PC-9 (cell line): ENCODE measurements at regions not wholly inside any gene's neighbourhood (a gene's known extent, or its start where the extent isn't known, plus 50 kb on each side); places are given as distances from the start of the nearest gene placed in this dataset.

Experiments
- BruUV-seq: library from RNA; stranded (reverse); fragments of 400-500 nt; replicated peaks from 2 replicates; lab custom pipeline; 2021; lab: Mats Ljungman, UMichigan
- CTCF ChIA-PET: fragments of 300-600 bp; sonication (Branson Sonifier 250); formaldehyde crosslinking; loops from one replicate; lab custom pipeline; 2022; ENCODE audit warnings: antibody characterized with exemption; lab: Charles Lee
- POLR2A ChIA-PET: fragments of 300-600 bp; sonication (Branson Sonifier 250); formaldehyde crosslinking; loops from one replicate; lab custom pipeline; 2022; ENCODE audit warnings: antibody characterized with exemption; ENCODE audit not compliant: unreplicated experiment; lab: Charles Lee
- DNase-seq, 2 experiments: peaks; one replicate each; pipeline versions ENCODE4 v3.0.0 to v3.0.0-alpha.2; 2015 to 2022; ENCODE audit warnings: mixed read lengths in 1 of 2
- H2AFZ ChIP-seq: fragments of 200-600 bp; sonication (generic); 2 replicates; pipeline ENCODE4 v1.8.1; 2017; ENCODE audit warnings: antibody characterized with exemption
- H3F3A ChIP-seq: fragments of 200-600 bp; sonication (generic); 2 replicates; pipeline ENCODE4 v1.8.1; 2017; ENCODE audit warnings: antibody characterized with exemption, mild to moderate bottlenecking, low read depth; ENCODE audit not compliant: insufficient read depth
- H3K27ac ChIP-seq: fragments of 200-600 bp; sonication (generic); 2 replicates; pipeline ENCODE4 v1.6.1; 2016; ENCODE audit warnings: mixed run types
- H3K27me3 ChIP-seq: fragments of 200-600 bp; sonication (generic); 2 replicates; pipeline ENCODE4 v1.6.1; 2016; ENCODE audit warnings: low read depth, mixed run types; ENCODE audit not compliant: insufficient read depth
- H3K36me3 ChIP-seq: fragments of 200-600 bp; sonication (generic); 2 replicates; pipeline ENCODE4 v1.6.1; 2016; ENCODE audit warnings: low read depth, mixed run types
- H3K4me1 ChIP-seq: fragments of 200-600 bp; sonication (generic); replicated peaks from 2 replicates; pipeline ENCODE4 v1.6.1; 2016; ENCODE audit warnings: mixed run types; ENCODE audit not compliant: insufficient read depth
- H3K4me2 ChIP-seq: fragments of 200-600 bp; sonication (generic); 2 replicates; pipeline ENCODE4 v1.6.1; 2017; ENCODE audit warnings: mixed run types
- H3K4me3 ChIP-seq: fragments of 200-600 bp; sonication (generic); 2 replicates; pipeline ENCODE4 v1.6.1; 2016; ENCODE audit warnings: mixed run types
- H3K79me2 ChIP-seq: fragments of 200-600 bp; sonication (generic); 2 replicates; pipeline ENCODE4 v1.6.1; 2017; ENCODE audit warnings: low read depth, mixed run types
- H3K9me2 ChIP-seq: fragments of 200-600 bp; sonication (generic); 2 replicates; pipeline ENCODE4 v1.8.1; 2017; ENCODE audit warnings: mild to moderate bottlenecking; ENCODE audit not compliant: insufficient read depth
- H3K9me3 ChIP-seq: fragments of 200-600 bp; sonication (generic); 2 replicates; pipeline ENCODE4 v1.8.1; 2016; ENCODE audit warnings: low read depth; ENCODE audit not compliant: insufficient read depth
- H4K20me1 ChIP-seq: fragments of 200-600 bp; sonication (generic); 2 replicates; pipeline ENCODE4 v1.8.1; 2017; ENCODE audit not compliant: insufficient read depth
- CTCF ChIP-seq: fragments of 200-600 bp; sonication (generic); conservative IDR thresholded peaks from 2 replicates; pipeline ENCODE4 v1.6.1; 2017; ENCODE audit warnings: mixed run types, antibody characterized with exemption, mild to moderate bottlenecking, moderate library complexity
- EZH2 ChIP-seq: fragments of 200-600 bp; sonication (generic); IDR thresholded peaks from 2 replicates; pipeline ENCODE4 v1.8.0; 2017; ENCODE audit warnings: antibody characterized with exemption, low read depth
- intact Hi-C: fragments of 100-400 bp; cut with micrococcal nuclease; formaldehyde crosslinking; loops from one replicate; pipeline ENCODE4 v1.10.0; 2022; ENCODE audit not compliant: unreplicated experiment

GRCh38 chr2:239735829-239736357 is 289.2 kb downstream of the NDUFA10 start:
- no peak overlapping the region for H3K4me2 ChIP-seq
- no peak for TF ChIP-seq CTCF
- ChIA-PET CTCF (no interaction called here), POLR2A (no interaction called here)
- intact Hi-C loops = no loop called here
- H3K4me1 ChIP-seq = no peaks in the 10 kb centered on the region
- no peaks in the 10 kb centered on the region for H3K36me3 ChIP-seq
- no peaks in the 10 kb centered on the region for H3K9me2 ChIP-seq
- H3K27me3 ChIP-seq = peaks cover 79% of the 10 kb centered on the region
- no peak overlapping the region for H3K4me3 ChIP-seq
- H4K20me1 ChIP-seq = peaks cover 3% of the 10 kb centered on the region; the same call in 1 of the 2 replicates
- H3K9me3 ChIP-seq = no peaks in the 10 kb centered on the region
- H3K27ac ChIP-seq = no peak overlapping the region
- no peak overlapping the region; the same call in 1 of the 2 replicates for H2AFZ ChIP-seq
- no peaks in the 10 kb centered on the region for H3K79me2 ChIP-seq
- no peaks in the 10 kb centered on the region; the same call in 1 of the 2 replicates for H3F3A ChIP-seq
- no TSS peak for BruUV-seq
- DNase-seq = no peak

- Histone ChIP-seq H3K79me2 (no peaks in the 10 kb centered on the region), H2AFZ (no peak overlapping the region; the same call in 1 of the 2 replicates), H3K4me1 (no peaks in the 10 kb centered on the region), H3K9me2 (no peaks in the 10 kb centered on the region), H3F3A (no peaks in the 10 kb centered on the region; the same call in 1 of the 2 replicates), H3K4me3 (no peak overlapping the region), H3K9me3 (no peaks in the 10 kb centered on the region), H3K4me2 (no peak overlapping the region), H4K20me1 (peaks cover 7% of the 10 kb centered on the region; the same call in 1 of the 2 replicates), H3K27ac (no peak overlapping the region), H3K36me3 (no peaks in the 10 kb centered on the region), H3K27me3 (peaks cover 79% of the 10 kb centered on the region)
- ChIA-PET CTCF (no interaction called here), POLR2A (no interaction called here)
- no peak for TF ChIP-seq CTCF
- TF ChIP-seq EZH2 = no peak
- BruUV-seq = no TSS peak
- no peak for DNase-seq
- intact Hi-C loops = no loop called here
These were observed 289.9 kb downstream of the NDUFA10 start for GRCh38 chr2:239735131-239735828.

- DNase-seq = no peak
- no peak overlapping the region for H3K4me2 ChIP-seq
- intact Hi-C loops = no loop called here
- no peaks in the 10 kb centered on the region for H3K79me2 ChIP-seq
- H3K4me3 ChIP-seq = no peak overlapping the region
- peaks cover 79% of the 10 kb centered on the region for H3K27me3 ChIP-seq
- no peaks in the 10 kb centered on the region for H3K4me1 ChIP-seq
- H3K9me3 ChIP-seq = no peaks in the 10 kb centered on the region
- no peak overlapping the region for H2AFZ ChIP-seq
- no TSS peak for BruUV-seq
- H3F3A ChIP-seq = no peaks in the 10 kb centered on the region
- TF ChIP-seq CTCF = no peak
- no peak for TF ChIP-seq EZH2
- peaks cover 7% of the 10 kb centered on the region; the same call in 1 of the 2 replicates for H4K20me1 ChIP-seq
- H3K36me3 ChIP-seq = no peaks in the 10 kb centered on the region
- H3K9me2 ChIP-seq = no peaks in the 10 kb centered on the region
- CTCF ChIA-PET = no interaction called here
- POLR2A ChIA-PET = no interaction called here
- no peak overlapping the region for H3K27ac ChIP-seq
These were observed 290.6 kb downstream of the NDUFA10 start for GRCh38 chr2:239734436-239735005.
